Prostate gland (tissue), 2 donors: ENCODE measurements at regions not wholly inside any gene's neighbourhood (a gene's known extent, or its start where the extent isn't known, plus 50 kb on each side); places are given as distances from the start of the nearest gene placed in this dataset.

ENCODE experiments used
- DNase-seq: peaks from one replicate; pipeline ENCODE4 v3.0.0-alpha.2; 2019; ENCODE audit warnings: low spot score
- H3K27ac ChIP-seq, 2 donors: fragments of 200-600 bp; sonication (generic); 2 replicates each; pipeline ENCODE4 v1.5.1; 2017 to 2019
- H3K27me3 ChIP-seq: fragments of 200-600 bp; sonication (generic); replicated peaks from 2 replicates; pipeline ENCODE4 v1.5.1; 2019; ENCODE audit not compliant: insufficient read depth
- H3K36me3 ChIP-seq, 2 donors: fragments of 200-600 bp; sonication (generic); 1 replicate in 1 of 2; 2 replicates in 1 of 2; pipeline versions ENCODE4 v1.5.1 to v1.8.1; 2017 to 2019
- H3K4me1 ChIP-seq: fragments of 200-600 bp; sonication (generic); replicated peaks from 2 replicates; pipeline ENCODE4 v1.5.1; 2019
- H3K4me3 ChIP-seq, 2 donors: fragments of 200-600 bp; sonication (generic); 2 replicates each; pipeline ENCODE4 v1.5.1; 2017 to 2019
- H3K9me3 ChIP-seq: fragments of 200-600 bp; sonication (generic); 2 replicates; pipeline ENCODE4 v1.5.1; 2017
- CTCF ChIP-seq, 4 experiments: fragments of 200-600 bp in 2 of 4; fragments of 450-650 bp in 2 of 4; sonication (generic) in 2 of 4; IDR thresholded peaks; 1 replicate in 3 of 4; 2 replicates in 1 of 4; pipeline ENCODE4 v1.5.1; 2016 to 2019; ENCODE audit warnings: antibody characterized with exemption in 4 of 4, mild to moderate bottlenecking in 2 of 4, moderate library complexity in 2 of 4
- POLR2A ChIP-seq: fragments of 450-650 bp; IDR thresholded peaks from one replicate; pipeline ENCODE4 v1.6.1; 2016; ENCODE audit warnings: antibody characterized with exemption, mild to moderate bottlenecking
- POLR2AphosphoS5 ChIP-seq: sonication (generic); formaldehyde crosslinking; IDR thresholded peaks from one replicate; pipeline ENCODE4 v1.6.1; 2017; ENCODE audit warnings: antibody characterized with exemption
- WGBS: methylation state at CpG from one replicate; pipeline ENCODE4 v1.1.5; 2018; 5-methylcytosine and 5-hydroxymethylcytosine counted together
- intact Hi-C: fragments of 100-400 bp; cut with DNase I; formaldehyde crosslinking; loops from one replicate; pipeline ENCODE4 v1.14.2; 2022

- no peak overlapping the region for H3K4me3 ChIP-seq
- H3K27ac ChIP-seq = no peak overlapping the region
- no peaks in the 10 kb centered on the region for H3K4me1 ChIP-seq
- TF ChIP-seq POLR2AphosphoS5 (no peak), CTCF (IDR thresholded peaks at IDR 0.05) (no peak)
- DNase-seq = no peak
- 75% methylated on average over 1 of the region's 1 CpG for WGBS
- H3K9me3 ChIP-seq = no peaks in the 10 kb centered on the region
- H3K27me3 ChIP-seq = no peaks in the 10 kb centered on the region
- no peaks in the 10 kb centered on the region for H3K36me3 ChIP-seq
- intact Hi-C loops = no loop called here
Observed at GRCh38 chr16:65842067-65842466, 524.4 kb upstream of the CDH5 start.

GRCh38 chr16:65838001-65838400, 528.5 kb upstream of the CDH5 start:
- H3K27ac ChIP-seq = no peak overlapping the region
- intact Hi-C loops = no loop called here
- WGBS = 93% methylated on average over 3 of the region's 3 CpGs
- no peak for DNase-seq
- H3K4me1 ChIP-seq = no peaks in the 10 kb centered on the region
- no peaks in the 10 kb centered on the region for H3K27me3 ChIP-seq
- H3K9me3 ChIP-seq = no peaks in the 10 kb centered on the region
- TF ChIP-seq POLR2AphosphoS5 = no peak
- no peak for TF ChIP-seq POLR2A
- no peak for TF ChIP-seq CTCF (IDR thresholded peaks at IDR 0.05)
- H3K4me3 ChIP-seq = no peak overlapping the region
- H3K36me3 ChIP-seq = no peaks in the 10 kb centered on the region

GRCh38 chr16:65837464-65837863, 529.0 kb upstream of the CDH5 start:
- Histone ChIP-seq H3K4me1 (no peaks in the 10 kb centered on the region), H3K27me3 (no peaks in the 10 kb centered on the region), H3K27ac (no peak overlapping the region), H3K36me3 (no peaks in the 10 kb centered on the region), H3K9me3 (no peaks in the 10 kb centered on the region), H3K4me3 (no peak overlapping the region)
- intact Hi-C loops = no loop called here
- DNase-seq = no peak
- TF ChIP-seq POLR2A (no peak), POLR2AphosphoS5 (no peak), CTCF (IDR thresholded peaks at IDR 0.05) (no peak)
- 85% methylated on average over 3 of the region's 3 CpGs for WGBS

- Histone ChIP-seq H3K4me1 (no peaks in the 10 kb centered on the region), H3K4me3 (no peak overlapping the region), H3K27me3 (no peaks in the 10 kb centered on the region), H3K27ac (no peak overlapping the region), H3K9me3 (no peaks in the 10 kb centered on the region), H3K36me3 (no peaks in the 10 kb centered on the region)
- TF ChIP-seq POLR2AphosphoS5 (no peak), POLR2A (no peak), CTCF (IDR thresholded peaks at IDR 0.05) (no peak)
- intact Hi-C loops = no loop called here
- DNase-seq = no peak
Observed at GRCh38 chr16:65834688-65835087, 531.8 kb upstream of the CDH5 start.

GRCh38 chr16:65833171-65833871, 533.2 kb upstream of the CDH5 start:
- no peaks in the 10 kb centered on the region for H3K36me3 ChIP-seq
- WGBS = 64% methylated on average over 4 of the region's 4 CpGs
- H3K27ac ChIP-seq = no peak overlapping the region
- no peak for TF ChIP-seq POLR2AphosphoS5
- no peak for TF ChIP-seq CTCF (IDR thresholded peaks at IDR 0.05)
- TF ChIP-seq POLR2A = no peak
- no peaks in the 10 kb centered on the region for H3K27me3 ChIP-seq
- H3K4me1 ChIP-seq = no peaks in the 10 kb centered on the region
- no peak for DNase-seq
- intact Hi-C loops = no loop called here
- no peak overlapping the region for H3K4me3 ChIP-seq
- no peaks in the 10 kb centered on the region for H3K9me3 ChIP-seq
